Stimulated activated effector memory CD8-positive, alpha-beta T cell treated with anti-CD3 and anti-CD28 coated beads, Interleukin-12 subunit alpha, Interleukin-12 subunit beta, amount 100 ng/mL, for 72 hours (primary cell): ENCODE measurements at regions not wholly inside any gene's neighbourhood (a gene's known extent, or its start where the extent isn't known, plus 50 kb on each side); places are given as distances from the start of the nearest gene placed in this dataset.

Experiments
- ATAC-seq: fragments of 150-1000 bp; cut with Tn5 transposase; 2 replicates; pipeline ENCODE4 v1.10.0; 2021
- DNase-seq, 2 donors: peaks; one replicate each; pipeline ENCODE4 v3.0.0; 2021 to 2022; ENCODE audit warnings: low spot score in 2 of 2
- H3K27ac Mint-ChIP-seq: one replicate; pipeline ENCODE4 v1.8.0; 2022; ENCODE audit warnings: mild to moderate bottlenecking, mixed read lengths
- H3K36me3 Mint-ChIP-seq: one replicate; pipeline ENCODE4 v1.8.0; 2022; ENCODE audit warnings: mild to moderate bottlenecking, mixed read lengths
- H3K4me1 Mint-ChIP-seq: one replicate; pipeline ENCODE4 v1.8.0; 2022; ENCODE audit warnings: mixed read lengths
- H3K4me3 Mint-ChIP-seq: one replicate; pipeline ENCODE4 v1.8.0; 2022; ENCODE audit warnings: mild to moderate bottlenecking, mixed read lengths
- H3K9me3 Mint-ChIP-seq: one replicate; pipeline ENCODE4 v1.8.0; 2022; ENCODE audit warnings: mixed read lengths

- Mint-ChIP-seq H3K27ac (no peak overlapping the region), H3K9me3 (peaks cover 3% of the 10 kb centered on the region), H3K4me3 (no peak overlapping the region), H3K36me3 (no peaks in the 10 kb centered on the region), H3K4me1 (no peaks in the 10 kb centered on the region)
- ATAC-seq (no peak), DNase-seq (no peak)
Measured at GRCh38 chr4:14620567-14621141, 381.6 kb upstream of the CPEB2 start.

GRCh38 chr4:14621731-14622463 is 380.4 kb upstream of the CPEB2 start:
- Mint-ChIP-seq H3K9me3 (no peaks in the 10 kb centered on the region), H3K36me3 (no peaks in the 10 kb centered on the region), H3K4me3 (no peak overlapping the region), H3K4me1 (no peaks in the 10 kb centered on the region), H3K27ac (no peak overlapping the region)
- no peak for ATAC-seq
- DNase-seq: no peak

DNA sequence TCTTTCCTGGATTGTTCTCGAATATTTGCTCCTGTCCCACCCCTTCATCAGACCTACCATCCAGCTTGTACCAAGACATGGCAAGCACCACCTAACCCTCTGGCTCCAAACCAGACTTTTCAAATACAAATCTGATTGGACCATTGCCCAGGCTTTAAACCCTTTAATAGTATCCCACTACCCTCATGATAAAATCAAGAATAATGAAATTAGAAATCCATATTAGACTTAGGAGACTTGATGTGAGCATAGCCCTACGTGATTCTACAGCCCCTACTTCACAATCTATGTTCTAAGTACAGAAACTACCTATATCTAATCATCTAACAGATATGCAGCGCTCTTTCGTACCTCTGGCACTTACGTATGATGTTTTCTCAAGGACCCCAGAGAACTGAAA is 375.2 kb upstream of the CPEB2 start:
- H3K4me3 Mint-ChIP-seq: no peak overlapping the region
- ATAC-seq (no peak), DNase-seq (no peak)
- no peaks in the 10 kb centered on the region for H3K4me1 Mint-ChIP-seq
- no peak overlapping the region for H3K27ac Mint-ChIP-seq
- H3K9me3 Mint-ChIP-seq: no peaks in the 10 kb centered on the region
- H3K36me3 Mint-ChIP-seq: no peaks in the 10 kb centered on the region

GRCh38 chr4:14631806-14632440 is 370.4 kb upstream of the CPEB2 start:
- H3K36me3 Mint-ChIP-seq: no peaks in the 10 kb centered on the region

GRCh38 chr4:14636563-14636962 is 365.7 kb upstream of the CPEB2 start:
- Mint-ChIP-seq H3K9me3 (peaks cover 6% of the 10 kb centered on the region), H3K4me1 (no peaks in the 10 kb centered on the region), H3K4me3 (no peak overlapping the region), H3K27ac (no peak overlapping the region), H3K36me3 (no peaks in the 10 kb centered on the region)
- ATAC-seq (peak; percentile 42), DNase-seq (no peak)

More at GRCh38 chr4:14631806-14632440, 370.4 kb upstream of the CPEB2 start:
- Mint-ChIP-seq H3K4me1 (no peaks in the 10 kb centered on the region), H3K4me3 (no peak overlapping the region), H3K27ac (no peak overlapping the region), H3K9me3 (no peaks in the 10 kb centered on the region)
- DNase-seq: no peak
- no peak for ATAC-seq

DNA sequence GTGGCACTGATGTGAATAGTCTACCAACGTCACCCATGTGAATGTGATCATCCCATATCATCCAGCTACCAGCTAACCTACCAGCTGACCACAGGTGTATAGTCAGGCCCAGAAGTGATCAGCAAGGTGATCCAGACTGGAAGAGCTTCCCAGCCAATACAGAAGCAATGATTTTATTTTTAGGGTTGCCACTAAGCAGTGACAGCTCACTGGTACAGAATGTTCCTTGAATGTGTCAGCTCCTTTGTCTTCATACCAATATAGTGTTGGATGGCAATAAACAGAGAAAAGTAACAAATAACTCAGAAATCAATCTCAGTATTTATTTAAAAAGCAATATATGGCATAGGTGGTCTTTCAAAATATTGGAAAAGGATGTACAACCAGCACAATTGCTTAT is 361.8 kb upstream of the CPEB2 start:
- Mint-ChIP-seq H3K36me3 (no peaks in the 10 kb centered on the region), H3K27ac (no peak overlapping the region), H3K4me1 (no peaks in the 10 kb centered on the region), H3K9me3 (peaks cover 6% of the 10 kb centered on the region), H3K4me3 (no peak overlapping the region)
- no peak for DNase-seq
- no peak for ATAC-seq

DNA sequence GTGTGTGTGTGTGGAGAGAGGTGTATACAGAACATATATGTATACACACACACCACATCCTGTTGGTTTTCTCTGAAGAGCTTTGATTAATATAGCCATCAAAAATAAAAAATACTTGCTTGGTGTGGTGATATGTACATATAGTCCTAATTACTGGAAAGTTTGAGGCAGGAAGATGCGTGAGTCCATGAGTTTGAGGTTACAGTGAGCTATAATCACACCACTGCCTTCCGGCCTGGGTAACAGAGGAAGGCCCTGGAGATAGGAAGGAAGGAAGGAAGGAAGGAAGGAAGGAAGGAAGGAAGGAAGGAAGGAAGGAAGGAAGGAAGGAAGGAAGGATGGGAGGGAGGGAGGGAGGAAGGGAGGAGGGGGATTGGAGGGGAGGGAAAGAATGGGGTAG is 360.4 kb upstream of the CPEB2 start:
- Mint-ChIP-seq H3K27ac (no peak overlapping the region), H3K36me3 (no peaks in the 10 kb centered on the region), H3K4me1 (no peaks in the 10 kb centered on the region), H3K9me3 (peaks cover 6% of the 10 kb centered on the region), H3K4me3 (no peak overlapping the region)
- DNase-seq: no peak
- no peak for ATAC-seq

GRCh38 chr4:14644580-14645282 is 357.6 kb upstream of the CPEB2 start:
- Mint-ChIP-seq H3K9me3 (peaks cover 7% of the 10 kb centered on the region), H3K4me1 (no peaks in the 10 kb centered on the region), H3K27ac (no peak overlapping the region), H3K4me3 (no peak overlapping the region), H3K36me3 (no peaks in the 10 kb centered on the region)
- ATAC-seq (no peak), DNase-seq (no peak)

DNA sequence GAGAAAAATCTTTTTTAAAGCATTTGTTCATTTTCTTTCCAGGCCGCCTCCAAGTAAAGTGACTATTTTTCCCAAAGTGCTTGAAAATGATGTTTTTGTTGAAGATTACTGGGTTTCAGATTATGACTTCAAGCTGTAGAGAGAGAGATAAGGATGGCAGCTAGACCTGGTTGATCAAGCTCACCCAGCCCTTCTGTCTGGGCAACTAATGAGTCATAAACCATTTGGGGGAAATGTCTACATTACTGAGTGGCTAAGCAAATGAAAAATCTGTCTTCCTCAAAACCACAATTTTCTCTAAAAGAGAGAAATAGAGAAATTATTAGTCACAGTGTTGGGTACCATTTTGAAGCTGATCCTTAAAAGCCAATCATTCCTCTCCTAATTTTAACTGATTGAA is 355.4 kb upstream of the CPEB2 start:
- Mint-ChIP-seq H3K4me3 (no peak overlapping the region), H3K9me3 (peaks cover 10% of the 10 kb centered on the region), H3K27ac (no peak overlapping the region), H3K36me3 (no peaks in the 10 kb centered on the region), H3K4me1 (no peaks in the 10 kb centered on the region)
- no peak for DNase-seq
- no peak for ATAC-seq

GRCh38 chr4:14650127-14650526 is 352.2 kb upstream of the CPEB2 start:
- H3K4me3 Mint-ChIP-seq: no peak overlapping the region
- no peaks in the 10 kb centered on the region for H3K36me3 Mint-ChIP-seq
- peaks cover 10% of the 10 kb centered on the region for H3K9me3 Mint-ChIP-seq
- no peak overlapping the region for H3K27ac Mint-ChIP-seq
- H3K4me1 Mint-ChIP-seq: no peaks in the 10 kb centered on the region
- ATAC-seq (no peak), DNase-seq (no peak)

DNA sequence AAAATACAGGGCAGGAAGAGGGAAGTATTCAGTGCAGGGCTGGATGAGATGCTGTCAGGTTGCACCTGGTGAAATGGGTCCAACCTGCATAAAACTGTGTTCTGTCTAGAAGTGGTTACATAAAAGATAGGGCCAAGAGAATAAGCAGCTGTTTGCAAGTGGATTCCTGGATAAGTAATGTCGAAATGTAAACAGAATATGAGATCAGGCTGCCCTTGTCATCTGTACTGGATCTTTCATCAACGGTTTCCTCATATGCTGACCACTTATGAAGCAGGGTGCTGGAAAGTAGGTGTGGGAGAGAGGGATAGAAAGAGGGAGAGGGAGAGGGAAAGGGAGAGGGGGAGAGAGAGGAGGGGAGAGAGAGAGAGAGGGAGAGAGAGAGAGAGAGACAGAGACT is 349.8 kb upstream of the CPEB2 start:
- Mint-ChIP-seq H3K9me3 (peaks cover 14% of the 10 kb centered on the region), H3K36me3 (no peaks in the 10 kb centered on the region), H3K4me1 (no peaks in the 10 kb centered on the region), H3K4me3 (no peak overlapping the region), H3K27ac (no peak overlapping the region)
- no peak for DNase-seq
- no peak for ATAC-seq

- DNase-seq: no peak
- no peak overlapping the region for H3K27ac Mint-ChIP-seq
- H3K9me3 Mint-ChIP-seq: peaks cover 14% of the 10 kb centered on the region
- H3K4me3 Mint-ChIP-seq: no peak overlapping the region
- no peak for ATAC-seq
- H3K36me3 Mint-ChIP-seq: no peaks in the 10 kb centered on the region
- H3K4me1 Mint-ChIP-seq: no peaks in the 10 kb centered on the region
Measured at GRCh38 chr4:14653338-14653737, 348.9 kb upstream of the CPEB2 start.

- Mint-ChIP-seq H3K4me3 (no peak overlapping the region), H3K27ac (no peak overlapping the region), H3K36me3 (no peaks in the 10 kb centered on the region), H3K4me1 (no peaks in the 10 kb centered on the region), H3K9me3 (peaks cover 7% of the 10 kb centered on the region)
- ATAC-seq (no peak), DNase-seq (no peak)
Measured at GRCh38 chr4:14659286-14659685, 343.0 kb upstream of the CPEB2 start.

GRCh38 chr4:14667624-14668151 is 334.6 kb upstream of the CPEB2 start:
- H3K4me3 Mint-ChIP-seq: no peak overlapping the region
- H3K4me1 Mint-ChIP-seq: no peaks in the 10 kb centered on the region
- no peak overlapping the region for H3K27ac Mint-ChIP-seq
- H3K36me3 Mint-ChIP-seq: no peaks in the 10 kb centered on the region
- peaks cover 12% of the 10 kb centered on the region for H3K9me3 Mint-ChIP-seq
- ATAC-seq (no peak), DNase-seq (no peak)

- Mint-ChIP-seq H3K4me3 (no peak overlapping the region), H3K27ac (no peak overlapping the region), H3K4me1 (no peaks in the 10 kb centered on the region), H3K36me3 (no peaks in the 10 kb centered on the region), H3K9me3 (peaks cover 12% of the 10 kb centered on the region)
- ATAC-seq (no peak), DNase-seq (no peak)
Measured at GRCh38 chr4:14668296-14668695, 334.0 kb upstream of the CPEB2 start.
